ENCODE measurements at regions not wholly inside any gene's neighbourhood (a gene's known extent, or its start where the extent isn't known, plus 50 kb on each side); places are given as distances from the start of the nearest gene placed in this dataset.
"Not testable (repeated sequence)": the region's sequence is repeated elsewhere in the genome, so short reads cannot be mapped to it uniquely, and the experiment has no call there.

DNA sequence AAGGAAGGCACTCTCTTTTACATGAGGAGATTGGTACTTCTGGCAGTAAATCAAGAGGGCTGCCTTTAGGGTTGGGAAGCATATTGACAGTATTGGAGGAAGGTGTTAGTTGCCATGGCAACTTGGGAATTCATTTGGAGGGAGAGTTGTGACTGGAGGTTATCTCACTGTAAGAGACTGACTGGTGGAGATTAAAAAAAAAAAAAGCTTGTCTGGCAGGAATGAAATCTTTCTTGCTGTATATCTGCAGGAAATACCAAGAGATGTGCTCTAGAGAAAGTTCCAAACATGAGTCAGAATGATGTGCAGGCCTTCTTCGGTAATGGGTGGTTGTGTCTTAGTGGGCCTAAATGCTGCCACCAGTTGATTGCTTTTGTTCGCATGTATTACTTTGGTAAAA, 59.8 kb upstream of the FAM72C start:
- DNase-seq (ENCODE audit: low read depth, low spot score), result not testable (repeated sequence)

GRCh38 chr1:144026022-144026421, 54.2 kb upstream of the FAM72C start:
- not testable (repeated sequence) for DNase-seq (ENCODE audit: low read depth, low spot score)

- DNase-seq (ENCODE audit: low read depth, low spot score), result not testable (repeated sequence)
These were observed 50.1 kb upstream of the FAM72C start for GRCh38 chr1:144021690-144022384.
